A549 (cell line): ENCODE measurements at regions not wholly inside any gene's neighbourhood (a gene's known extent, or its start where the extent isn't known, plus 50 kb on each side); places are given as distances from the start of the nearest gene placed in this dataset.

Source experiments
- ATAC-seq, 2 experiments: fragments of 200-7000 bp in 1 of 2; fragments of >200 bp in 1 of 2; cut with Nextera tagmentation in 1 of 2; cut with Tn5 transposase in 1 of 2; 3 replicates each; pipeline versions ENCODE4 v1.8.0 to v1.9.1; 2018 to 2020; ENCODE audit warnings: mild to moderate bottlenecking in 1 of 2, moderate library complexity in 1 of 2
- CTCF ChIA-PET: fragments of 300-600 bp; sonication (Branson Sonifier 250); formaldehyde crosslinking; extraction: SDS; loops from one replicate; lab custom pipeline; 2021; ENCODE audit warnings: antibody characterized with exemption, inconsistent platforms; lab: Yijun Ruan, JAX
- POLR2A ChIA-PET: fragments of 350-600 bp; formaldehyde crosslinking; extraction: SDS; loops from one replicate; lab custom pipeline; 2021; ENCODE audit warnings: antibody characterized with exemption, inconsistent platforms; lab: Yijun Ruan, JAX
- DNase-seq, 2 experiments: peaks; one replicate each; pipeline versions ENCODE4 v3.0.0 to v3.0.0-alpha.2; 2011 to 2016; ENCODE audit warnings: low read depth in 1 of 2, low spot score in 1 of 2
- FAIRE-seq: peaks from 2 replicates; lab custom pipeline; 2011; peaks lifted over from hg19 to GRCh38; lab: Jason Lieb, UNC
- H3K27ac ChIP-seq, 2 experiments: fragments of >200 bp; sonication (Bioruptor Twin); formaldehyde crosslinking; 3 replicates each; pipeline ENCODE4 v1.5.1; 2016 to 2017
- H3K4me1 ChIP-seq: fragments of >200 bp; sonication (Bioruptor Twin); formaldehyde crosslinking; 3 replicates; pipeline ENCODE4 v1.6.1; 2016
- H3K4me2 ChIP-seq: fragments of >200 bp; sonication (Bioruptor Twin); formaldehyde crosslinking; 3 replicates; pipeline ENCODE4 v1.6.1; 2016
- H3K4me3 ChIP-seq: fragments of >200 bp; sonication (Bioruptor Twin); formaldehyde crosslinking; 3 replicates; pipeline ENCODE4 v1.5.1; 2016
- H3K9me3 ChIP-seq: fragments of >200 bp; sonication (Bioruptor Twin); formaldehyde crosslinking; 3 replicates; pipeline ENCODE4 v1.6.1; 2016
- CBX2 ChIP-seq: fragments of 200-600 bp; sonication (generic); IDR thresholded peaks from 2 replicates; pipeline ENCODE4 v1.6.1; 2016; ENCODE audit warnings: low read depth, mild to moderate bottlenecking, borderline replicate concordance
- CBX8 ChIP-seq: fragments of 200-600 bp; sonication (generic); IDR thresholded peaks from 2 replicates; pipeline ENCODE4 v1.6.1; 2016
- EHF ChIP-seq: fragments of 250-450 bp; sonication (Bioruptor Pico); IDR thresholded peaks from 2 replicates; pipeline ENCODE4 v1.5.0; 2020; ENCODE audit warnings: mild to moderate bottlenecking
- EP300 ChIP-seq, 2 experiments: fragments of >200 bp; sonication (Bioruptor Twin); formaldehyde crosslinking; IDR thresholded peaks; 2 replicates in 1 of 2; 3 replicates in 1 of 2; pipeline ENCODE4 v1.6.1; 2016 to 2017
- ESRRA ChIP-seq: fragments of 150-350 bp; IDR thresholded peaks from 2 replicates; pipeline ENCODE4 v1.6.1; 2014; ENCODE audit warnings: mild to moderate bottlenecking, low read length, borderline replicate concordance
- FOXS1 ChIP-seq: fragments of 250-450 bp; sonication (Bioruptor Pico); IDR thresholded peaks from 2 replicates; pipeline ENCODE4 v1.5.0; 2020; ENCODE audit warnings: mild to moderate bottlenecking, moderate library complexity
- HOXA7 ChIP-seq: fragments of 250-450 bp; sonication (Bioruptor Pico); IDR thresholded peaks from 2 replicates; pipeline ENCODE4 v1.5.0; 2020; ENCODE audit warnings: mild to moderate bottlenecking, moderate library complexity
- HOXB13 ChIP-seq: fragments of 250-450 bp; sonication (Bioruptor Pico); IDR thresholded peaks from 2 replicates; pipeline ENCODE4 v1.5.0; 2020; ENCODE audit warnings: low read depth, mild to moderate bottlenecking, moderate library complexity
- JUN ChIP-seq, 2 experiments: fragments of >200 bp; sonication (Bioruptor Twin); formaldehyde crosslinking; IDR thresholded peaks; 2 replicates in 1 of 2; 3 replicates in 1 of 2; pipeline ENCODE4 v1.6.1; 2016 to 2017
- JUNB ChIP-seq: fragments of >200 bp; sonication (Bioruptor Twin); formaldehyde crosslinking; IDR thresholded peaks from 2 replicates; pipeline ENCODE4 v1.6.1; 2016
- KDM5A ChIP-seq: fragments of 200-600 bp; sonication (generic); IDR thresholded peaks from 2 replicates; pipeline ENCODE4 v1.6.1; 2016; ENCODE audit warnings: antibody characterized with exemption, mild to moderate bottlenecking
- MAFK ChIP-seq: fragments of 450-650 bp; IDR thresholded peaks from 2 replicates; pipeline ENCODE4 v1.6.1; 2014; ENCODE audit not compliant: partially characterized antibody
- MAZ ChIP-seq: fragments of 150-350 bp; IDR thresholded peaks from 2 replicates; pipeline ENCODE4 v1.6.1; 2014; ENCODE audit warnings: antibody characterized with exemption, low read depth, low read length, borderline replicate concordance
- NPAS2 ChIP-seq: fragments of 250-450 bp; sonication (Bioruptor Pico); IDR thresholded peaks from 2 replicates; pipeline ENCODE4 v1.8.0; 2022; ENCODE audit warnings: mild to moderate bottlenecking, moderate library complexity, borderline replicate concordance
- NR3C1 ChIP-seq: fragments of >200 bp; sonication (Bioruptor Twin); formaldehyde crosslinking; IDR thresholded peaks from 3 replicates; pipeline ENCODE4 v1.6.1; 2017
- PBX3 ChIP-seq: IDR thresholded peaks from 2 replicates; pipeline ENCODE4 v1.6.1; 2012
- REST ChIP-seq: fragments of 200-600 bp; sonication (generic); IDR thresholded peaks from 2 replicates; pipeline ENCODE4 v1.6.1; 2016; ENCODE audit warnings: antibody characterized with exemption, mild to moderate bottlenecking, moderate library complexity
- TP53 ChIP-seq: fragments of 250-450 bp; sonication (Bioruptor Pico); IDR thresholded peaks from 2 replicates; pipeline ENCODE4 v1.5.0; 2021; ENCODE audit warnings: mild to moderate bottlenecking, moderate library complexity
- ZSCAN20 ChIP-seq: fragments of 250-450 bp; sonication (Bioruptor Pico); IDR thresholded peaks from 2 replicates; pipeline ENCODE4 v1.8.0; 2022; ENCODE audit warnings: mild to moderate bottlenecking, moderate library complexity
- WGBS: methylation state at CpG from one replicate; pipeline ENCODE4 v1.1.6; 2017; ENCODE audit errors: missing lambda C conversion rate; 5-methylcytosine and 5-hydroxymethylcytosine counted together

- ATAC-seq (no peak), DNase-seq (no peak), FAIRE-seq (no peak)
- TF ChIP-seq HOXB13 (CRISPR knock-in tag) (no peak), MAZ (no peak)
- no peak overlapping the region for H3K27ac ChIP-seq
- H3K4me1 ChIP-seq = no peaks in the 10 kb centered on the region
- no peak overlapping the region for H3K4me2 ChIP-seq
- H3K4me3 ChIP-seq = no peak overlapping the region
- POLR2A ChIA-PET = no interaction called here
- H3K9me3 ChIP-seq = no peaks in the 10 kb centered on the region
- CTCF ChIA-PET = no interaction called here
- WGBS = 51% methylated on average over 2 of the region's 2 CpGs
Measured at GRCh38 chr5:103456476-103456875, 106.1 kb downstream of the NUDT12 start.

- ATAC-seq (no peak), FAIRE-seq (no peak)
- Histone ChIP-seq H3K4me2 (no peak overlapping the region), H3K4me3 (no peak overlapping the region), H3K4me1 (no peaks in the 10 kb centered on the region), H3K27ac (no peak overlapping the region), H3K9me3 (no peaks in the 10 kb centered on the region)
- POLR2A ChIA-PET = no interaction called here
- 74% methylated on average over 2 of the region's 2 CpGs for WGBS
- no peak for TF ChIP-seq NR3C1
- no peak for TF ChIP-seq EP300 (IDR thresholded peaks at IDR 0.05)
- TF ChIP-seq HOXA7 = no peak
- TF ChIP-seq JUNB = no peak
- TF ChIP-seq CBX2 = no peak
- TF ChIP-seq MAZ = no peak
- no peak for TF ChIP-seq KDM5A
- no peak for TF ChIP-seq FOXS1 (CRISPR knock-in tag)
- TF ChIP-seq PBX3 = no peak
- no peak for TF ChIP-seq JUN (IDR thresholded peaks at IDR 0.05)
- no peak for TF ChIP-seq NPAS2 (CRISPR knock-in tag)
- TF ChIP-seq ZSCAN20 = no peak
- TF ChIP-seq EHF = no peak
- TF ChIP-seq ESRRA = no peak
- TF ChIP-seq CBX8 = no peak
- no peak for TF ChIP-seq MAFK
- TF ChIP-seq TP53 (CRISPR knock-in tag) = no peak
- TF ChIP-seq HOXB13 (CRISPR knock-in tag) = no peak
- TF ChIP-seq, all 56 proteins: peak for 0
- CTCF ChIA-PET = no interaction called here
- DNase-seq = no peak
Measured at GRCh38 chr5:103455796-103456195, 106.8 kb downstream of the NUDT12 start.

GRCh38 chr5:103454770-103455169 lies 107.8 kb downstream of the NUDT12 start:
- Histone ChIP-seq H3K4me3 (no peak overlapping the region), H3K9me3 (no peaks in the 10 kb centered on the region), H3K4me2 (no peak overlapping the region), H3K4me1 (no peaks in the 10 kb centered on the region), H3K27ac (no peak overlapping the region)
- TF ChIP-seq ZSCAN20 = no peak
- peak; percentile 80 for TF ChIP-seq REST
- no peak for ATAC-seq
- 47% methylated on average over 2 of the region's 2 CpGs for WGBS
- ChIA-PET POLR2A (no interaction called here), CTCF (no interaction called here)
- FAIRE-seq = no peak
- no peak for DNase-seq
